ENCODE measurements at regions not wholly inside any gene's neighbourhood (a gene's known extent, or its start where the extent isn't known, plus 50 kb on each side); places are given as distances from the start of the nearest gene placed in this dataset.
"Not testable (repeated sequence)": the region's sequence is repeated elsewhere in the genome, so short reads cannot be mapped to it uniquely, and the experiment has no call there.

- DNase-seq (ENCODE audit: low read depth in 2 of 2) = no peak
These were observed 373.9 kb downstream of the PIK3C3 start for GRCh38 chr18:42328931-42329330.

DNA sequence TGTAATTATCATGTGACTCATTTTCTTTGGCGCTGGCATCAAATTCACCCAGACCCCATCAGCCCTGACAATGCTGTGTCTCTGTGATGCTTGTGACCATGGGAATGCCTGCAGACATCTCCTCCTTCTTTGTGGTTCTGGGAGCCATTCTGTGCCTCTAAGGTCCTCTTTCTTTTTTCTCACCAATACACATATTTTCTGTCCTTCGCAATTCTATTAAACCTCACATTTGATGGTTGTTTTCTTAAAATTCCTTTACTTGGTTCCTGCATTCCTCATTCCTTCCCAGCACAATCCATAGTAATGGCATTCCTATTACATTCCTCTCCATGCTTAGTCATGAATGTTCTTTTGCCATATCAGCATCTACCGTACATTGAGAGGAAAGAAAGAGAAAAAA lies 375.3 kb downstream of the PIK3C3 start:
- DNase-seq (ENCODE audit: low read depth in 2 of 2) = no peak

- DNase-seq (ENCODE audit: low read depth in 2 of 2) = no peak
These were observed 378.5 kb downstream of the PIK3C3 start for GRCh38 chr18:42333558-42333957.

- DNase-seq (ENCODE audit: low read depth in 2 of 2) = no peak
These were observed 379.9 kb downstream of the PIK3C3 start for GRCh38 chr18:42334931-42335330.

- DNase-seq (ENCODE audit: low read depth in 2 of 2) = no peak
These were observed 381.1 kb downstream of the PIK3C3 start for GRCh38 chr18:42336139-42336538.

DNA sequence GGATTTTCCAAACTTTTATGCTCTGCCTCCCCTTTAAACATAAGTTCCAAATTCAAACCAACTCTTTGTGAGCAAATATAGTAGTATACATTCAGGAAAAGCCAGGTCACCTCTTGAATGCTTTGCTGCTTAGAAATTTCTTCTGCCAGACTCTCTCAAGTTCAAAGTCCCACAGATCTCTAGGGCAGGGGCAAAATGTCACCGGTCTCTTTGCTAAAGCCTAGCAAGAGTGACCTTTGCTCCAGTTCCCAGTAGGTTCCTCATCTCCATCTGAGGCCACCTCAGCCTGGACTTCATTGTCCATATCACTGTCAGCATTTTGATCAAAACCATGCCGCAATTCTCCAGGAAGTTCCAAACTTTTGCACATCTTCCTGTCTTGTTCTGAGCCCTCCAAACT lies 382.3 kb downstream of the PIK3C3 start:
- DNase-seq (ENCODE audit: low read depth in 2 of 2) = not testable (repeated sequence)

DNA sequence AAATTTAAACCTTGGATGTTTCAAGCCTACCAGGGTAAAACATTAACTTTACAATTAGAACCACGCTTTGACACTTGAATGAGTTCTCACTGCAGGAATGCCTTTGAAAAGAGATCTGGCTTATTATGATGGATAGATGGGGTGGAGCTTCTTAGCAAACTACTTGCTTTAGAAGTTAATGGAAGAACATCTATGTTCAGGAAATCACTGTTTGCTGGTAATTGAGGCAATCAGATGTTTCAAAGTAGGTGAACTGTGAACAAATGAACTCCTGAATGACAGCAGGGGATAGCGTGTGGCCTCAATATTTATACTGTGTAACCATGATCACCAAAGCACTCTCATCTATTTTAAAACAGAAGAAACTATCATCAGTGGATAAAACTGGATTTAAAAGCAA lies 383.6 kb downstream of the PIK3C3 start:
- no peak for DNase-seq (ENCODE audit: low read depth in 2 of 2)

- DNase-seq (ENCODE audit: low read depth in 2 of 2) = no peak
These were observed 384.3 kb downstream of the PIK3C3 start for GRCh38 chr18:42339372-42339771.

DNA sequence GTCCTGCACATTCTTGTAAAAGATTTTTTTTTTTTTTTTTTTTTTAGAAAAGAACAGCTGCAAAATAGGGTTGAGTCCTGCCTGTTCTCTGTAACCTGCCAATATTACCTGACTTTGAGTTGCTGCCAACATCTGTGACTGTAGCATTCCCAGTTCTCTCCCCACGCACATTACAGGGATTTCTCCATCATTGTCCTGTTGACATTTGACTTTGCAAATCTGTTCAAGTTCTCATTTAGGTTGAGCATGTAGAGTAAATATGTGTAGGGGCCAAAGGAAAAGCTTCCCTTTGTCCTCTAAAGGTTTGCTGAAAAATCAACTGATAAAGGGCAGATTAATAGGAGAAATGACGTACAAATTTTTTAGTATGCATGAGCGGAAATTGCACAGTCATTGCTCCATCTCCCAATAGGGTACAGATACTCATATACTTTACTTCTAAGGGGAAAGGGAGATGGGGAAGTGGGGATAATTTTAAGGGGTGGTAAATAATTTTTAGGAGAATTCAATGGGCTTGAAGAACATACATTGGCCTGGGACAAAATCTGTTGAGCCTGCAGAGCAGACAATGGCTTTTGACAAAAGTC lies 385.5 kb downstream of the PIK3C3 start:
- DNase-seq (ENCODE audit: low read depth in 2 of 2) = no peak

- no peak for DNase-seq (ENCODE audit: low read depth in 2 of 2)
These were observed 386.4 kb downstream of the PIK3C3 start for GRCh38 chr18:42341423-42341822.

- DNase-seq (ENCODE audit: low read depth in 2 of 2) = no peak
These were observed 393.7 kb downstream of the PIK3C3 start for GRCh38 chr18:42348722-42349121.

DNA sequence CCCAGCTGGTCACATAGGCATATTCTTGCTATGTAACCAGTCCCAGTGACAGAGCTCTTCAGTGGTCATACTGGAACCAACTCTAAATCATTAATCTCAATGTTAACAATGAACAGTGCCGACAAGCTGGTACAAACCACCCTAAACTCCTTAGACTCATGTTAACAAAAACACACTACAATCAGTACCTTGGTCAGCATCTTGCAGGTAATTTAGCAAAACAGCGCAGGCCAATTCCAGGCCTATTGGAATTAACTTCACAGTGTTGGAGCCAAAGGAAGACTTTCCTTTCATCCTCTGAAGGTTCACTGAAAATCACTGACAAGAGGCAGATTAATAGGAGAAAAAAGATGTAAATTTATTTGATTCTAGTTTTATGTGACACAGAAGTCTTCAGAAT lies 396.4 kb downstream of the PIK3C3 start:
- DNase-seq (ENCODE audit: low read depth in 2 of 2) = no peak

- DNase-seq (ENCODE audit: low read depth in 2 of 2) = no peak
These were observed 405.7 kb downstream of the PIK3C3 start for GRCh38 chr18:42360716-42361115.

- DNase-seq (ENCODE audit: low read depth in 2 of 2) = no peak
These were observed 408.7 kb downstream of the PIK3C3 start for GRCh38 chr18:42363446-42364441.

- no peak for DNase-seq (ENCODE audit: low read depth in 2 of 2)
These were observed 409.7 kb downstream of the PIK3C3 start for GRCh38 chr18:42364766-42365165.

GRCh38 chr18:42365591-42365990 lies 410.6 kb downstream of the PIK3C3 start:
- DNase-seq (ENCODE audit: low read depth in 2 of 2) = no peak

- DNase-seq (ENCODE audit: low read depth in 2 of 2) = no peak
These were observed 418.6 kb downstream of the PIK3C3 start for GRCh38 chr18:42373584-42373983.

DNA sequence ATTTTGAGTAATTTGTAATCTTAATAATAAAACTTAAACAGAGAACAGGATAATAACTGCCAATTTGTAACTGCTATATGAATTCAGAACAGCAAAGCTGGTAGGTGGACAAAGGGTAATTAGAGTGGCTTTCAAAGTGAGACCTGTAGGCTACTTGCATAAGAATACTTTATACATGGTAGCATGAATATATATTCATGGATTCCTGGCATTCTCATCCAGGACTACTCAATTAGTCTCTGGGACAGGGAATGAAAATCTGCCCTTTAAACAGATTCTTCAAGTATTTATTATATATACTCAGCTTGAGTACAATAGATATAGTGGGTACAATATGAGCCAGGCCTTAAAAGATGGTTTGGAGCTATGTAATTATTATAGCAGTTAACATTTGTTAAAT lies 419.9 kb downstream of the PIK3C3 start:
- no peak for DNase-seq (ENCODE audit: low read depth in 2 of 2)

- not testable (repeated sequence) for DNase-seq (ENCODE audit: low read depth in 2 of 2)
These were observed 423.8 kb downstream of the PIK3C3 start for GRCh38 chr18:42378854-42379253.

DNA sequence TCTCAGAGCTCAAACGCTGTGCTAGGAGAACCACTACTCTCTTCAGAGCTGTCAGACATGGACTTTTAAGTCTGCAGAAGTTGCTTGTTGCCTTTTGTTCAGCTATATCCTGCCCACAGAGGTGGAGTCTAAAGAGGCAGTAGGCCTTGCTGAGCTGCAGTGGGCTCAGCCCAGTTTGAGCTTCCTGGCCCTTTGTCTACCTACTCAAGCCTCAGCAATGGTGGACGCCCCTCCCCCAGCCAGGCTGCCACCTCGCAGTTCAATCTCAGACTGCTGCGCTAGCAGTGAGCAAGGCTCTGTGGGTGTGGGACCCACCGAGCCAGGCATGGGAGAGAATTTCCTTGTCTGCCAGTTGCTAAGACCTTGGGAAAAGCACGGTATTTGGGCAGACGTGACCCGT lies 426.2 kb downstream of the PIK3C3 start:
- not testable (repeated sequence) for DNase-seq (ENCODE audit: low read depth in 2 of 2)

GRCh38 chr18:42392416-42392815 lies 437.4 kb downstream of the PIK3C3 start:
- DNase-seq (ENCODE audit: low read depth in 2 of 2) = no peak

- no peak for DNase-seq (ENCODE audit: low read depth in 2 of 2)
These were observed 437.9 kb downstream of the PIK3C3 start for GRCh38 chr18:42392926-42393325.

DNA sequence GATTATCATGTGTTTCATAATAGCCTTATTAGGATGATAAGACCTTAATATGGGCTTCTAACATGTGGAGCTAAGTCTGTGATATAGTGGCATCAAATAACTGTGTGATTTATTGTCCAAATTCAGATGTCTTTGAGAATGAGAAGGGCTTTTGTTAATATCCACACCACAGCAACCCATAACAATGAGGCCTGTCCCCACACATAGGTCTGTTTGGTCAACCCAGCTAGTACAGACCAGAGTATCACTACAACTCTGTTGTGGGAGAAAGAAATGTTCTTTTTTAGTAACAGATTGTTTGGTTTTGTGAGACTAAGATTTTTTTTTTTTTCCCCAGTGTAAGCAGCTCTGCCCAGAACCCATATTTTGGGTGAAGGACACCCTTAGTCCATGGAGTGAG lies 439.2 kb downstream of the PIK3C3 start:
- no peak for DNase-seq (ENCODE audit: low read depth in 2 of 2)

Data from stimulated activated CD8-positive, alpha-beta memory T cell treated with anti-CD3 and anti-CD28 coated beads, Interleukin-7, amount 100 ng/mL, for 1 hour (primary cell).